NCI-H1694 (cell line): ENCODE measurements at regions not wholly inside any gene's neighbourhood (a gene's known extent, or its start where the extent isn't known, plus 50 kb on each side); places are given as distances from the start of the nearest gene placed in this dataset.
"Not testable (repeated sequence)": the region's sequence is repeated elsewhere in the genome, so short reads cannot be mapped to it uniquely, and the experiment has no call there.

Experiments used
- DNase-seq: peaks from one replicate; lab custom pipeline; 2025; lab: John Stamatoyannopoulos, UW

- DNase-seq: no peak
Measured at GRCh38 chr1:228869312-228869824, 134.1 kb downstream of the RHOU start.

- no peak for DNase-seq
Measured at GRCh38 chr1:228870041-228870713, 134.9 kb downstream of the RHOU start.

DNA sequence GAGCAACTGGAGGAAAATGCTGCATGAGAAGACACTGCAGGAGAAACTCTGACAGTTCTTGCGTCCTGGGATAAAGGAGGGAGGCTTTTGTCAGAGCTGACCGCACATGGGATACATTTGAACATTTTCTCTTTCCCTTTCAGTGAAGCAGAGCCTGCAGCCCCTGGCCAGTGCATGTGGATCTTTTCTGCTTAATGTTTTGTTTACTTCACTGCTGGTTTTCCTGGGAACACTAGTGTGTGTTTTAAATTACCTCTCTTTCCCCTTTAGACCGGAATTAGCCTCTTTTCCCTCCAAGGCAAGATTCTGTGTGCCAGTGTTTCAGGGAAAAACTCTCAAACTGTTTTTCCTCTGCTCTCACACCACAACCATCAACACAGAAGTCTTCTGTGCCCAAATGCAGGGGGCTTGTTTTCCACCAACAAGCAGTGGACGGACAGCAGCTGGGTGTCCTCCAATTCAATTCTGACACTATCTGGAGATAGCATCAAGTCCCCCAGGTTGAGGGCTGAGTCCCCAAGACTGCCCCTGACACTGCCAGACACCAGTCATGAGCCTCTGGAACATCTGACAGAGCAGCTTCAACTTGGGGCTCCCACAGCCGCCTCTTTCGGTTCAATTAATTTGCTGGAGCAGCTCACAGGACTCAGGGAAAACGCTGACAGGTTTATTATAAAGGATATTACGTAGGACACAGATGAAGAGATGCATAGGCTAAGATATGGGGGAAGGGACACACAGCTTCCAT lies 136.2 kb downstream of the RHOU start:
- no peak for DNase-seq

GRCh38 chr1:228872080-228872479 lies 136.8 kb downstream of the RHOU start:
- DNase-seq: no peak

GRCh38 chr1:228873709-228874108 lies 138.4 kb downstream of the RHOU start:
- DNase-seq: no peak

DNA sequence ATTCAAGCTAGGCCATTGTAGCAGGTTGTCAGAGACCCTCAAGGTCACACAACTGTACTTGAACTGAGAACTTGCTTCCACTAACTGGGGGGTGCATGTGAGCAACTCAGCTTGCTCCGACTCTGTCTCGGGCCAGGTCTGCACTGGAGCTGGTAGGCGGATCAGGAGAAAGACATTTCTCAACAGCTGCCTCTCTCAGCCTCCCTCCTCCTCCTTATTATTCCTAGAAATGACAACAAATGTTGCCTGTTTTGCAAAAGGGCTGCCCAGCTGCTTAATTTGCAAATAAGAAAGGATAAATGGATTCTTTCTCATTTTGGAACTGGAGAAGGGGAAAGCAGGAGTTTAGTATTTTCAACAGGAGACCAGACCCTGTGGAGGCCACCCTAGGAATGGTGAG lies 140.5 kb downstream of the RHOU start:
- DNase-seq: no peak

DNA sequence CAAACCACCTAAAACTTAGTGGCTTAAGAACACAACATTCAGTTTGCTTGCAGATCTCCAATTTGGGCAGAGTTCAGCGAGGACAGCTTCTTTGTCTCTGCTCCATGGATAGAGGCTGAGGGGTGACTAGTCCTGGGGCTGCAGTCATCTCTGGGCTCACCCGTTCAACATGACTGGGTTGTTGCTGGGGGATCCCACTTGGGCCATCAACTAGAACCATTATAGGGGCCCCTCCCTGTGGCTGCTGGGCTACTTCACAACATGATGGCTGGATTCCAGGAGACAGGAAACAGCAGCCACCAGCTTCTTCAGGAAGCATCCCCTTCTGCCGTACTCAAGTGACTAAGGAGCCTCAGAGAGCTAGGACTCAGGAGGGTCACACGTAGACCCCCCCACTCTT lies 140.9 kb downstream of the RHOU start:
- no peak for DNase-seq

DNA sequence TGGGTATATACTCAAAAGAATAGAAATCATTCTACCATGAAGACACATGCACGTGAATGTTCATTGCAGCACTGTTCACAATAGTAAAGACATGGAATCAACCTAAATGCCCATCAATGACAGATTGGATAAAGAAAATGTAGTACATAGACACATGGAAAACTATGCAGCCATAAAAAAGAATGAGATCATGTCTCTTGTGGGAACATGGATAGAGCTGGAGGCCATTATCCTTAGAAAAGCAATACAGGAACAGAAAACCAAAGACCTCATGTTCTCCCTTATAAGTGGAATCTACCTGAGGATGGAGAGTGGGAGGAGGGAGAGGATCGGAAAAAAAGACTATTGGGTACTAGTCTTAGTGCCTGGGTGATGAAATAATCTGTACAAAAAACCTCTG lies 143.9 kb downstream of the RHOU start:
- no peak for DNase-seq

DNA sequence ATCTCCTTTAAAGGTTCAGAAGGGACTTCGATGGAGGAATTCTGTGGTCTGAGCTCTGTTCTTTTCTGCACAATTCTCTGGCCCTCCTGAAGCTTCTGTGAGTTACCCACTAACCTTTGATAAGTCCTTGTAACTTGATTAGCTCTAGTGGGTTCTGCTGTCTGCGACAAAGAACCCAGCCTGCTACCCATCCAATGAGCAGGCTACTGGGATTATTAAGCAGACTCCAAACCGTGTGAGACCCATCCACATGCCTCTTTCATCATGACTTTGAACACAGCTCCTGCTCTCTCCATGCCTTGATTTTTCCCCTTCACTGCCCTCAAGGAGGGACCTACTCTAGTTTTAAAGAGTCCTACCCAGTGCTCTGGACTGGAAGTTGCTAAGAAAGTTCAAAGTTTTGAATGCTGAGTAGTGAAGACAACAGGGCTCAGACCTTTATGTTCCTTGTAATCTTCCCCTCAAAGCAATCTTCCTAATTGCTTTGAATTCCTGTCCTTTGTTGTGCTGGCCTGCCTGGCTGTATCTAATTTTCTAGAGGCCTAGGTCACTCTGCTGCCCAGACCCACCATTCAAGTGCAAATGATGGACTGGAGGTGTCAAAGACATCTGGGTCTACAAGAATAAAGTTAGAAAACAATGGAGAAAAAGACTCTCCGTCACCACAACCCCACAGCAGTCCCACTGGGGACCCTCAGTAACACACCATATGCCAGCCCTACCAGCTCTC lies 146.9 kb downstream of the RHOU start:
- no peak for DNase-seq

DNA sequence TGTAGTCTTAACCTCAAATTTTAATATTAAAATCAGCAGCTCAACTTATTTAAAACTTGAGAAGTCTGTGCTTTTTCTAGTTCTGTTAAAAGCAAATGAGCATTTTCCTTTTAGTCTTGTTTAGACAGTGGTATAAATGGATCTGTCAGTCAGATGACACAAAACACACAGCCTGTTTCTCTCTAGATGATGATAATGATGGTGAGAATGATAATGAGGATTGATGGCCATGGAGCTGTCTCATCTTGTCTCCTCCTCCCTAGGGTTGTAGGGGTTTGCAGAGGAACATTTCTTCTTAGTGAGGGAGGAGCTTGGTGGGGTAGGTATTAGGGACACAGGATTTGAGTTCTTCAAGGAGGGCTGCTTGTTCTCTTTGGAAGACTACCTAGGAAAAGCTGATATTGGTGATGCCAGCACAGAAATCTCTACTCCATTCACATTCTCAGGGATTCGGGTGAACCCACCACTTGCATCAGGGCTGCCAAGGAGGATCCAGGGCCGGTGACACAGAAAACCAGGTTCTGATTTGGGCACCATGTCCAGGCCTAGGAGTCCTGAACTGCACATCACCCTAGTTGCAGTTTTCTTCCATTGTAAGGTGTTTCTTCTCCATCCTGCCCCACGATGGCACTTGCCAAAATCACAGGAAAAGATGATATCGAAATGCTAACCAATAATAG lies 147.6 kb downstream of the RHOU start:
- no peak for DNase-seq

DNA sequence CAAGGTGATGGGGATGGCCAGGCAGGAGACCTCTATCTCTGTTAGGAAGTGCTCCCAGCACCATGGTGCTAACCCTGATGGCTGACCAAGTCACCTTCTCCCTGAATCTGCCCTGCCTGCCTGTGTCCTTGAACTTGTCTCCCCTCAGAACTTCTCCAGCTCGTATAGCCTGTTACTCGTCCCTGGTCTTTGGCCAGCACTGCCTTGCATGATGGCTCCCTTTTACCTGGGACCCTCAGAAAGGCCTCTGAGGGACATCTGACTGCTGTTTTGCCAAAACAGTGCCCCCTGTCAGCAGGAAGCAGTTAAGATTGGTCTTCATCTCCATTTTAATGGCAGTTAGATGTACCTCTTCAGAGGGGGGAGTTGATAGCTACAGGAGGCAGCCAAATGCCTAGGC lies 148.3 kb downstream of the RHOU start:
- DNase-seq: no peak

GRCh38 chr1:228884196-228884595 lies 148.9 kb downstream of the RHOU start:
- no peak for DNase-seq

- DNase-seq: no peak
Measured at GRCh38 chr1:228884615-228885566, 149.6 kb downstream of the RHOU start.

- DNase-seq: no peak
Measured at GRCh38 chr1:228885845-228886244, 150.6 kb downstream of the RHOU start.

DNA sequence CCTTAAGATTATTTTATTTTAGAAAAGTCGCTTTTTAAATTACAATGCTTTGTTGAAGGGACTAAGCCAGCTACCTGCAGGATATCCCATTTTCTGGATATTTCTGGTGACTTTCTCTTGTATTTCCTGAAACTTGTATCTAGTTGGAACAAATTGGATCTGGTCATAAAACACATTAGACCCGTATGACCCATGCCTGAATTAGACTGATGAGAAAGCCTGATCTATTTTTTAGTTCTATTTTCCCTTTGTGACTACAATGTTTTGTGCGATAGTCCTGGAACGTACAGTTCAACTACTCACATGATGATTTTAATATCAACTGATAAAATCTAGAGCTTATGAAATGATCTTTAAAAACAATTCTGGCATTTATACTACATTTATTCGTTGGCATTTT lies 151.8 kb downstream of the RHOU start:
- DNase-seq: no peak

GRCh38 chr1:228887960-228888359 lies 152.7 kb downstream of the RHOU start:
- DNase-seq: no peak

- DNase-seq: no peak
Measured at GRCh38 chr1:228889289-228889688, 154.0 kb downstream of the RHOU start.

DNA sequence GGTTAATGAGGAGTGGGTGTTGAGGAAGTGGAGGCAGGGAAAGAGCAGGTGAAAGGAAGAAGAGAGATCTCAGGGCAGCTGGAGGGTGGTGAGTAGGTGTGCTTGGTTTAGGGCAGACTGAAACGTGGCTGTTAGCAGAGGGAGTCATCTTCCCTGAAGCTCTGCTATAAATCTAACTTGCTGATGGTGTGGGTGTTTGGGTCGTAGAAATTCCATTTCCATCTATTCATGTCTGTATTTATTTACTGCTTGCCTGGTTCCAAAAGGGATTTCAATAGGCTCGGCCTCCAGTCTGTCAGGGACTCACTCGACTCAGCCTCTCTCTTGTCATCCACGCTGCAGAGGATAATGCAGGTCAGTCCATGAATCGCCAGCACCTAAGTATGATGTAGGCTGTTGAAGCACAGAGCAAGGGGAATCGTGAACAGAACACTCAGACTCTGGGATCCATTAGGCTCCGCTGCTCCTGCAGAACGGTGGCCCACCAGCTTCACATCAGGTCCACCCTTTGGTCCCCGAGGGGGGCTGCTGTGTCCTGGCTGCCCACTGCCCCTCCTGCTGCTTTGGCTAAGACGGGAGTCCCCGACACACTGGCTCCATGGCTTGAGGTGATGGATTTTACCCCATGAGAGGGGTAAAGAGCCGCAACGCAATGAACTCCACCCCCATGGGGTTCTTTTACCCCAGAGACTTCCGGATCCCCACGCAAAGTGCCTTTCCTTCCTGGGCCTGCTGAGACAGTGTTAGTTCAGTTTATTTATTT lies 156.2 kb downstream of the RHOU start:
- no peak for DNase-seq

- not testable (repeated sequence) for DNase-seq
Measured at GRCh38 chr1:228892200-228892599, 156.9 kb downstream of the RHOU start.

DNA sequence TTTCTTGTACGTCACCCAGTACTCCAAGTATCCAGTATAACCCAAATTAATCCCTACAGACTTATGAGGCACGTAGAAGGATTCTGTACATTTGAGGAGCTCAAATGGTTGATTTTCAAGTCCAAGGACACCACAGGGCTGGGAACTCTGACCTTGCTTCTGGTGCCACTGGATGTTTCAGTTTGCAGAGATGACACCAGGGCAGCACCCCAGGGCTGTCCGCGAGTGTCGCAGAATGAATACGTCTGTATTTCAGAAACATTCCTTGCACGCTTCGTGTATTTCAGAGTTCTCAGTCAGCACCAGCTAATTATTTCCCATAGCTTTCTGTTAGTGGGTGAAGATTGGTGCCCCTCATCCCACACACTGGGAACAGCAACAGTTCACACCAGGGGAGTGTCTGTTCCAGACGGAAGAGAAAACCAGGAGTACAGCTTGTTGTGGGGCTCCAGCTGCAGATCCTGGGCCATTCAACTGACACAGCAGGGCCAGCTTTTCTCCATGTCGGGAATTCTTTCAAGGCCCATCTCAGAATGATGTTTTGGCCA lies 159.2 kb downstream of the RHOU start:
- DNase-seq: no peak
